Endothelial cell of umbilical vein (primary cell): ENCODE measurements at regions not wholly inside any gene's neighbourhood (a gene's known extent, or its start where the extent isn't known, plus 50 kb on each side); places are given as distances from the start of the nearest gene placed in this dataset.

ENCODE experiments used
- BruUV-seq: library from RNA; stranded (reverse); fragments of 400-500 nt; replicated peaks from 2 replicates; lab custom pipeline; 2021; lab: Mats Ljungman, UMichigan
- CTCF ChIA-PET: fragments of 300-600, 350-600 bp; sonication (Branson Sonifier 250); formaldehyde crosslinking; loops from one replicate; lab custom pipeline; 2021; ENCODE audit warnings: antibody characterized with exemption, inconsistent platforms; lab: Charles Lee
- POLR2A ChIA-PET: fragments of 300-600, 350-600 bp; sonication (Branson Sonifier 250); formaldehyde crosslinking; loops from one replicate; lab custom pipeline; 2021; ENCODE audit warnings: antibody characterized with exemption, inconsistent platforms; lab: Charles Lee
- DNase-seq: peaks from one replicate; pipeline ENCODE4 v3.0.0-alpha.2; 2011; ENCODE audit warnings: low read depth, low spot score
- FAIRE-seq: peaks from 2 replicates; lab custom pipeline; 2011; peaks lifted over from hg19 to GRCh38; lab: Jason Lieb, UNC
- H2AFZ ChIP-seq: 2 replicates; pipeline ENCODE4 v1.6.0; 2012; ENCODE audit warnings: low read depth, low read length, control low read depth, inconsistent platforms
- H3K27ac ChIP-seq: 2 replicates; pipeline ENCODE4 v1.5.1; 2011; ENCODE audit warnings: low read depth, mild to moderate bottlenecking, control low read depth, low read length, moderate library complexity; ENCODE audit not compliant: insufficient read depth
- H3K27me3 ChIP-seq, 2 experiments: 2 replicates each; pipeline versions ENCODE4 v1.6.0 to v1.6.1; 2011; ENCODE audit warnings: low read length in 2 of 2, mixed read lengths in 1 of 2; ENCODE audit not compliant: control insufficient read depth in 2 of 2, insufficient read depth in 2 of 2
- H3K36me3 ChIP-seq, 2 experiments: 2 replicates in 1 of 2; 3 replicates in 1 of 2; pipeline ENCODE4 v1.5.1; 2011; ENCODE audit warnings: low read length in 2 of 2, mild to moderate bottlenecking in 1 of 2, moderate library complexity in 1 of 2; ENCODE audit not compliant: control insufficient read depth in 2 of 2, insufficient read depth in 2 of 2; ENCODE audit errors: extremely low read depth in 1 of 2
- H3K4me1 ChIP-seq: 3 replicates; pipeline ENCODE4 v1.5.1; 2011; ENCODE audit warnings: mild to moderate bottlenecking, low read length; ENCODE audit not compliant: control insufficient read depth, insufficient read depth; ENCODE audit errors: extremely low read depth
- H3K4me2 ChIP-seq: 2 replicates; pipeline ENCODE4 v1.6.1; 2011; ENCODE audit warnings: low read length, control low read depth, mixed read lengths; ENCODE audit not compliant: insufficient read depth
- H3K4me3 ChIP-seq, 3 experiments: fragments of 200-600 bp in 1 of 3; sonication (generic), shearing (Covaris generic) in 1 of 3; replicated peaks in 1 of 3; 2 replicates each; pipeline ENCODE4 v1.5.1; 2011 to 2016; ENCODE audit warnings: control low read depth in 3 of 3, low read length in 3 of 3, mild to moderate bottlenecking in 2 of 3, inconsistent platforms in 1 of 3, low read depth in 1 of 3, moderate library complexity in 1 of 3; ENCODE audit not compliant: insufficient read depth in 1 of 3
- H3K79me2 ChIP-seq: 2 replicates; pipeline ENCODE4 v1.6.0; 2012; ENCODE audit warnings: low read length, inconsistent platforms; ENCODE audit not compliant: control insufficient read depth, insufficient read depth
- H3K9ac ChIP-seq: replicated peaks from 2 replicates; pipeline ENCODE3; 2011; ENCODE audit warnings: low read length, control low read depth; ENCODE audit not compliant: insufficient read depth; ENCODE audit errors: extremely low read depth
- H3K9me1 ChIP-seq: replicated peaks from 3 replicates; pipeline ENCODE4 v1.6.0; 2011; ENCODE audit warnings: mild to moderate bottlenecking, low read length; ENCODE audit not compliant: control insufficient read depth, insufficient read depth; ENCODE audit errors: extremely low read depth
- H3K9me3 ChIP-seq: replicated peaks from 2 replicates; pipeline ENCODE4 v1.5.1; 2012; ENCODE audit warnings: low read length, inconsistent platforms; ENCODE audit not compliant: control insufficient read depth, insufficient read depth
- H4K20me1 ChIP-seq: replicated peaks from 2 replicates; pipeline ENCODE3; 2011; ENCODE audit warnings: mild to moderate bottlenecking, low read length; ENCODE audit not compliant: control insufficient read depth, insufficient read depth; ENCODE audit errors: extremely low read depth
- EZH2 ChIP-seq: IDR thresholded peaks from 2 replicates; pipeline ENCODE4 v1.6.1; 2012; ENCODE audit warnings: borderline replicate concordance, low read depth, mild to moderate bottlenecking, moderate library complexity, low read length, inconsistent platforms; ENCODE audit not compliant: severe bottlenecking
- FOS ChIP-seq: IDR thresholded peaks from 2 replicates; pipeline ENCODE4 v1.6.1; 2011; ENCODE audit warnings: mild to moderate bottlenecking, low read length, moderate library complexity, borderline replicate concordance; ENCODE audit not compliant: insufficient read depth
- GATA2 ChIP-seq: IDR thresholded peaks from 2 replicates; pipeline ENCODE4 v1.7.0; 2011; ENCODE audit warnings: low read depth, mild to moderate bottlenecking, moderate library complexity, mixed read lengths, low read length; ENCODE audit not compliant: insufficient read length, insufficient read depth
- JUN ChIP-seq: IDR thresholded peaks from 2 replicates; pipeline ENCODE4 v1.6.1; 2011; ENCODE audit warnings: borderline replicate concordance, low read depth; ENCODE audit not compliant: insufficient read length, insufficient read depth
- MYC ChIP-seq: IDR thresholded peaks from one replicate; pipeline ENCODE4 v1.6.1; 2011; ENCODE audit warnings: mild to moderate bottlenecking, low read depth, low read length
- POLR2A ChIP-seq: IDR thresholded peaks from 2 replicates; pipeline ENCODE4 v1.6.1; 2012; ENCODE audit warnings: low read depth, mild to moderate bottlenecking, control low read depth, low read length
- POLR2AphosphoS5 ChIP-seq: IDR thresholded peaks from 2 replicates; pipeline ENCODE4 v1.6.1; 2012; ENCODE audit warnings: low read depth, mild to moderate bottlenecking, control low read depth, low read length, moderate library complexity; ENCODE audit not compliant: insufficient read depth
- dilution Hi-C: fragments of 300-500 bp; cut with MboI; formaldehyde crosslinking; loops from one replicate; pipeline ENCODE4 v1.15.0; 2019; ENCODE audit warnings: low sequenced_read_pairs; ENCODE audit not compliant: extremely low pct_ligation_motif_present
- intact Hi-C: fragments of 100-400 bp; cut with micrococcal nuclease; formaldehyde crosslinking; loops from one replicate; pipeline ENCODE4 v1.10.0; 2022
- TF ChIP-seq, protein P1 (sequence below): IDR thresholded peaks from 2 replicates; pipeline ENCODE4 v1.6.1; 2011; ENCODE audit not compliant: insufficient read depth, insufficient read length
- TF ChIP-seq, protein P2 (sequence below), 2 donors: IDR thresholded peaks; 1 replicate in 1 of 2; 2 replicates in 1 of 2; pipeline ENCODE4 v1.5.1; 2011; ENCODE audit warnings: low read length in 2 of 2, mild to moderate bottlenecking in 2 of 2, moderate library complexity in 2 of 2, control low read depth in 1 of 2, inconsistent platforms in 1 of 2, low read depth in 1 of 2; ENCODE audit not compliant: insufficient read depth in 1 of 2; ENCODE audit errors: extremely low read depth in 1 of 2

DNA sequence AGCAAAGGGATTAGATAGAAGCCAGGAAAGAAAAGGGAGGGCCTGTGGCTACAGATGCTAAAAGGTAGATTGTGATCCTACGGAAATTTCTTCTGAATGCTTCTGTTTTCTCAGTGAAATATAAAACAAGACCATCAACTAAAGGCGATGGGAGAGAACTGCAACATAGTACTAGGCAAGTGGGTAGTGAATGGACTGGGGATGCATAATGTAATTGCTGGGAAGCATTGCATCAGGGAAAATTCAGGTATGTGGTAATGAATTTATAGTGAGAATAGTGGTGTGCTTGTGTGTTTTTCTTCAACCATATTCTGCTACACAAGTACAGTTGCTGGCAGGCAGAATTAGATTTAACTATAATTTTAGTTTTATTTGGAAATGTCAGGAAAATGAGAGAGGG is 156.6 kb downstream of the OPN5 start:
- no peak for TF ChIP-seq EZH2
- TF ChIP-seq, protein P1, sequence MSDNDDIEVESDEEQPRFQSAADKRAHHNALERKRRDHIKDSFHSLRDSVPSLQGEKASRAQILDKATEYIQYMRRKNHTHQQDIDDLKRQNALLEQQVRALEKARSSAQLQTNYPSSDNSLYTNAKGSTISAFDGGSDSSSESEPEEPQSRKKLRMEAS: no peak
- TF ChIP-seq FOS: no peak
- TF ChIP-seq, protein P2, sequence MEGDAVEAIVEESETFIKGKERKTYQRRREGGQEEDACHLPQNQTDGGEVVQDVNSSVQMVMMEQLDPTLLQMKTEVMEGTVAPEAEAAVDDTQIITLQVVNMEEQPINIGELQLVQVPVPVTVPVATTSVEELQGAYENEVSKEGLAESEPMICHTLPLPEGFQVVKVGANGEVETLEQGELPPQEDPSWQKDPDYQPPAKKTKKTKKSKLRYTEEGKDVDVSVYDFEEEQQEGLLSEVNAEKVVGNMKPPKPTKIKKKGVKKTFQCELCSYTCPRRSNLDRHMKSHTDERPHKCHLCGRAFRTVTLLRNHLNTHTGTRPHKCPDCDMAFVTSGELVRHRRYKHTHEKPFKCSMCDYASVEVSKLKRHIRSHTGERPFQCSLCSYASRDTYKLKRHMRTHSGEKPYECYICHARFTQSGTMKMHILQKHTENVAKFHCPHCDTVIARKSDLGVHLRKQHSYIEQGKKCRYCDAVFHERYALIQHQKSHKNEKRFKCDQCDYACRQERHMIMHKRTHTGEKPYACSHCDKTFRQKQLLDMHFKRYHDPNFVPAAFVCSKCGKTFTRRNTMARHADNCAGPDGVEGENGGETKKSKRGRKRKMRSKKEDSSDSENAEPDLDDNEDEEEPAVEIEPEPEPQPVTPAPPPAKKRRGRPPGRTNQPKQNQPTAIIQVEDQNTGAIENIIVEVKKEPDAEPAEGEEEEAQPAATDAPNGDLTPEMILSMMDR (IDR thresholded peaks at IDR 0.05; ENCODE audit: extremely low read depth in 1 of 2, insufficient read depth in 1 of 2, low read depth in 1 of 2, low read length in 2 of 2): no peak
- TF ChIP-seq GATA2: no peak
- TF ChIP-seq POLR2A: no peak
- TF ChIP-seq MYC: no peak
- TF ChIP-seq POLR2AphosphoS5: no peak
- TF ChIP-seq JUN: no peak
- Histone ChIP-seq H2AFZ (no peak overlapping the region), H4K20me1 (no peaks in the 10 kb centered on the region), H3K4me1 (no peaks in the 10 kb centered on the region), H3K27me3 (no peaks in the 10 kb centered on the region), H3K27ac (no peak overlapping the region), H3K36me3 (no peaks in the 10 kb centered on the region), H3K9me3 (no peaks in the 10 kb centered on the region), H3K4me2 (no peak overlapping the region), H3K79me2 (no peaks in the 10 kb centered on the region), H3K9ac (no peak overlapping the region), H3K4me3 (no peak overlapping the region), H3K9me1 (no peaks in the 10 kb centered on the region)
- DNase-seq (no peak), FAIRE-seq (no peak)
- ChIA-PET POLR2A (no interaction called here), CTCF (no interaction called here)
- dilution Hi-C loops: no loop called here
- BruUV-seq: no TSS peak
- intact Hi-C loops: no loop called here
